ENCODE measurements at regions not wholly inside any gene's neighbourhood (a gene's known extent, or its start where the extent isn't known, plus 50 kb on each side); places are given as distances from the start of the nearest gene placed in this dataset.

DNA sequence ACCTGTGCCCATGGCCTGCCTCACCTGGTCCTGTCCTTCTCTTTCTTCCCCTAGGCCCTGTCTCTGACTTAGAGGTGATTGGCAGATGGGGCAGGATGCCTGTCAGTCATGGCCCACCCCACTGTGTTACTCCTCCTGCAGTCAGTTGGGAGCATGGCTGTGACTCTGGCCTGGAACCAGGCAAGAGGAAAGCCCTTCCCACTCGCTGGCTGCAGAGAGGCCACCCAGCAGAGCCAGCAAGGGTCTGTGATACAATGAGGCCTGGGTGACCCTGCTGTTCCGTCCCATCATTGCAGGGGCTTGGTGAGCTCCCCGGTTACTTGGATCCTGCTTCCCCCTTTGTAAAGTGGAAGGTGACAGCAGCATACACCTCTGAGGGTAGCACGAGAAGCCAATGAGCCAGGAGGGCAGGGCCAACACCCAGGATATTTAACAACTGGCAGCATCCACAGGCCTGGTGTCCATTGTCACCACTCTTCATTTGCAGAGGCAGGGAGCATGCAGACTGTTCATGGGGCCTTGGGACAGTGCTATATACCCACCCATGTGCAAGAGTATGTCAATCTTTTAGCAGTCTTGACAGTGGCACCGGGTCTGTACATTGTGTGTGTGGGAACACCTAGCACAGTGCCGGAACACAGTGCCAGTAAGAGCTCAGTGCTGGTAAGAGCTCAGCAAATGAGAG, 191.0 kb upstream of the C1orf174 start:
- no peak for DNase-seq

DNA sequence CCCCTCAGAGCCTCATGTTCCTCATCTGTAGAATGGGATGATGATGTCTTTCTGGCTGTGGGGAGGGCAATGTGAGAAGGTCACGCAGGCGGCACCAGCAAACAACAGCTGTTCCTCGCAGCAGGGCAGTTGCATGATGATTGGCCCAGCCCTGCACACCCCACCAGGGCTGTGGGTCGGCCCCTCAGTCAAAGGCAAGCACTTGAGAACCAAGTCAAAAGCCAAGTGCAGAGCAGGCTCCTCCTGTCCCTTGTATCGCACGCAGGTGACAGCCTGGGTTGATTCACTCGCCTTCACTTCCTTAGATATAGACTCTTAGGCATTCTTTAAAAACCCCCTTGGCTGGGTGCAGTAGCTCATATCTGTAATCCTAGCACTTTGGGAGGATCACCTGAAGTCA, 191.9 kb upstream of the C1orf174 start:
- no peak for DNase-seq

DNA sequence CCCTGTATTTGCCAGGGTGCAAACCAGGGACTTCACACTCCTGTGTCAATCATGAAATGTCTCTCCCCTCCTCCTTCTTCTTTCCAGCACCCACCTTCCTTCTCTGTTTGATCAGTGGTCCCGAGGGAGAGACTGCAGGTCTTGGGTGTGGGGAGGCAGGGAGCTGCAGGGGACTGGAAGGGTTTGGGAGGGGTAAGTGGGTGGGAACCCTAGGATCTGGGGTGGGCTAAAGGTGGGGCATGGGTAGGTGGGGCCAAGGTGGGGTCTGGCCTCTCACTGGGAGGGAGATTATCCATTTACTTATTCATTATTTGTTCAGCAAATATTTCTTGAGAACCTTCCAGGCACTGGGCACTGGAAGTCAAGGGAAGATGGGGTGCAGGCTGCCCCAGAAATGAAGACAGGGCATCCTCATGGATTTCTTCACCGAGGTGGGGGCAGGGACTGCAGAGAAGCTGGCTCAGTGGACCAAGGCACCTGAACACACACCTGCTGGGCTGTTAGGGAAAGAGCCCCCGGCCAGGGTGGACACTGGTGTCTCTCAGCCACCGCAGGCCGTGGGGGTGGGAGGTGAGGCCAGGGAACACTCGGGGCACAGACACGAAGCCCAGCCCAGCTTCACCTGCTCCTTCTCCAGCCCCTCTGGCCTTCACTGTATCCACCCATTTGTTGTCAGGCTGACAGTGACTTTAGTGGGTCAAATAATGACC, 193.9 kb upstream of the C1orf174 start:
- no peak for DNase-seq

DNA sequence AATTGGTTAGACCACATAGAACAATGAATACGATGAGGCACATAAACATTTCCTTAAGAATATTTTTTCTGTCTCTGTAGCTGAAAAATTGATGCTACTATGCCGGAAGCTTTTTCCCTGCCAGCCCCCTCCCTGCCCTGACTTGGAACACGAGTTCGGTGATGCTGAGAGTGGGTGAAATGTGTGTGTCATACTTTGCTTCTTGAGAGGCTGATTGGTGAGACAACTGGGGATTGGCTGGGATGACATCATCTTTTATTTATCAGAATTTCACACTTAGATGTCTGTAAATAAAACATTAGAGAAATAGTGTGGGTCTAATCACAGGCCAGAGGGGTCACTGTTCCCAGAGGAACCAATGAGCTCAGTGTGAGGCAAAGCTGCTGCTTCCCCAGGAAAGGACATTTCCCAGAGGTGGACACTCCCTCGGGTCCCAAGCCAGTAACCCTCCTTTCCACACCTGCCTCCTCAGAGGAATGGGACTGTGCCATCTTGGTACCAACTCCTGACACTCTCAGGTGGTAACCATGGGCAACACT, 195.4 kb upstream of the C1orf174 start:
- DNase-seq, result no peak

DNA sequence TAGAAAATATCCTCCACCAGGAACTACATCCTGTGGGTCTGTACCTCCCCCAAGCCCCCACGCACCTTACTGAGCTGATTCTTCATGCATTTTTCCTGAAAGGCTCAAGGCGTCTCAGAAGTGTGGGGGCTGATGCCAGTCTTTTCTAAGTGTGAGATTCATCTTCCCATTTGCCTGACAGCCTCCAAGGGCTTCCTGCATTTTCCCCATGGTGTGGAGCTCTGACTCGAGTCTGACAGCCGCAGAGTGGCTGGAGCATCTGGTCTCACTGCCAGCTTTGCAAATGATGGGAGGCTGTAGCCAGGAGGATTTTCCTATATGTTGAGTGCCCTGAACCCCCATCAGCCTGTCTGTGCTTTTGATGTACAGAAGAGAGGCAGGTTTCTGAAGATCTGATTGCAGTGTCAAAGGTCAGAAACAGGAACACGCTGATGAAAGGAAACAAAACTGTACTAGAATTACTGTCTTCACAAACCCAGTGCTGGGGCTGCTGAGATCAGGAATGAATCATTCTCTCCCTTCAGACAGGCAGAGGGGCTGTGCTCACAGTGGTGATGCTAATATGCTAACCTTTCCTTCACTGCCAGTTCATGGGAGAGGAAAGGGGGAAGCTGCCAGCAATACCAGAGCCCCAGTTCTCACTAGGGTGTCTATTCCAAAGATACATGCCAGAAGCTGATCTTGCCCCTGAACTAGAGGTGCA, 201.5 kb upstream of the C1orf174 start:
- no peak for DNase-seq

DNA sequence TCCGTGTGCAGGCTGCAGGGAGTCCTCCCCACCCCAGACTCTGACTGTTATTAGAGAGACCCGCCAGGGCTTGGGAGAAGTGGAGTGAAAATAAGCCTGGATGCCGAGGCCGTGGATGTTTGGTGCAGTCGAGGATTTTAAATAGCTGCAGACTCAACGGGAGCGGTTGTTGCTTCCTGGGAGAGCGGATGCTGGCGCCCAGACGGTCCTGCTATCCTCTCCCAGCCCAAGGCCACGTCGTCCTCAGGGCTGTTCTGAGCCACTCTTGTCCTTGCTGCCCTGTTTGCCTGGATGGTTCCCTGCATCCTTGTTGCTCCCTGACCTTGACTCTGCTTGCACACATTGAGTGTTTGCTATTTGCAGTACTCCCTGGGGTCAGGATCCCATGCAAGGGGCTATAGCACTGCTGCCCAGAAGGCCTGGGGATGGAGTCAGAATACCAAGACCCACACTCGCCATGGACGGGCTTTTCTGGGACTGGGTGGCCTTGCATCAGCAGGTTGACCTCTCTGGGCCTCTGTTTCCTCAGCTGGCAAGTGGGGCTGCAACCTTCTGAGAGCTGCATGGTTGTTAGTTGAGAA, 205.3 kb upstream of the C1orf174 start:
- no peak for DNase-seq

DNA sequence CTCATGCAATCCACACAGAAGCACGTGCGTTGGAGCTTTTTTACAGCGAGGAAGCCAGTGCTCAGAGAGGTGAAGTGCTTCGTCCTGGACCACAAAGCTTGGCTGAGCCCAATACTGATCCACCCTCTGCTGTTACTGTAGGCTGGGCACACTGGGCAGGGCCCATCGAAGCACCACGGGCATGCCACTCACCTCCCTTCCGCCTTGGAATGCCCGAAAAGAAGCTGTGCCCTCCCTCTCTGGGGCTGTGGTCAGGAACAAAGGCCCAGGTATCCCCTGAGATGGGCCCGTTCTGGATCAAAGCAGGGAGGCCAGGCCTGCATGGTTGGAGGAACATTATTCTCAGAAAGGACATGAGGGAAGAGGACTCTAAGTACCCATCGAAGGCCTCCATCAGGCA, 206.7 kb upstream of the C1orf174 start:
- DNase-seq, result no peak

DNA sequence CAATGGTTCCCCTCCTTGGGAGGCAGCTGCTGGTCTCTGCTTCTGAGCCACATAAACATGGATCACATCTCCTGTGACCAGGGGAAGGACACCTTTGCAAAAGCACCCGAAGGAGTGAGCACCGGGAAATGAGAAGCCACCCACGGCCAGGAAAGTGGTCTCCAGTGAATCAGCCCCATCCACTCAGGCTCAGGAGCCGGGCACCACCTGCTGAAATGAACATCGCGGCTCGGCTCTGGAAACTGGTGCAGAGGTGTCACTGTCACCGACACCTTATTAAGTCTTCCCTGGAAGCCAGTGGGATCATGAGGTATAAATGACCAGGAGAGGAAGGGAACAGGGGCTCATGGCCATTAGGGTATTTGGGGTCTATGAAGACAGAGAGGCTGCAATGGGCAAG, 207.2 kb upstream of the C1orf174 start:
- DNase-seq, result no peak

DNA sequence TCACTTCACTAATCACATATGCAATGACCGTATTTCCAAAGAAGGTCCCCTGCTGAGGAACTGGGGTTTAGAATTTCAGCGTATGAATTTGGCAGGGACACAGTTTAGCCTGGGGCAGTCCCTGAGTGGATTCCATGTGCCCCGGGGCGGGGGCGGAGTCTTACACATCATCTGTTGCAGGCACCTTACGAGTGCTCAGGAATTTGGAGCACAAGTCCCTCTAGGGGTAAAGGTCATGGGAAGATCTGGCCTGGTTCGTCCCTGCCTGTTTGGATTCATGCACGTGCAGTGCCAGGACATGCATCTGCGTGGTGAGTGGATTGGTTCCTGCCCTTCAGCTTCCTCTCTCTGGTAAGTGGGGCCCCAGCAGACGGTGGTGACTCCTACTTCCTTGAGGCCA, 208.3 kb upstream of the C1orf174 start:
- no peak for DNase-seq

DNA sequence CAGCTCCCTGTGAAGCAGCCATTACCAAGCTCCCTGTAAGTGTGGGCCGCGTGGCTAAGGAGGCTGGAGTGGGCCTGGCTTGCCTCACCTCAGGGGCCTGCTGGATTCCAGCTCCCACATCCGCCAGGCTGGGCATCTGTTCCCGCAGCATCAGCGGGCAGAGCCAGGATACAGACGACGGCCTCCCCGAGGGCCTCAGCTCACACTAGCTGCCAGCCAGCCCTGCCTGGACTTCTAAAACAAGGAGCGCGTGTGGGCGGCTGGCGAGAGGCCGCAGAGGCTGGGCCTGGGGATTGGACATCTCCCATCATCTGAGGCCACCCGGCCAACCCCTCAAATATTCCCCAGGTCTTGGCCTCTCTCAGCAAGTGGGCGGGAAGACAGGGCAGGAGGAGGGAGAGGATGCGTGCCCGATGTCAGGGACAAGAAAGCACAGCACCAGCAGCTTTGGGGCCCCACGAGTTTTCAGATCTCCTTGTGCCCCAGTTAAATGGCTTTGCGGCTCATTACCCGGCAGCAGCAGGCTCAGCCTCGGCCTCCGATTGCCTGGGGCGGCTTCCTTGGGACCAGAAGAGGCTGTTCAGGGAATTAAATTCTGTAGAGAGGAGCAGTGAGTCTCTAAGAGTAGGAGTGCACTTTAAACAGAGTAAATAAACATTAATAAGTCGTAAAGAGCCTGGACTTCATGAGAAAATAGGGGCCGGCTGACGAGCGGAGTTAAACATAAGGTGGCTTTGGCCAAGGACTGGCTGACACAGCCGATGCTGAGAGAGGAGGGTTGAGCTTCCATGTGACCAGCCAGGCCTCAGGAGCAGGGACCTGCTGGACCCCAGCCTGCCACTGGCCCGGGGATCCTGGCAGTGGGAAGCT, 208.9 kb upstream of the C1orf174 start:
- no peak for DNase-seq

DNA sequence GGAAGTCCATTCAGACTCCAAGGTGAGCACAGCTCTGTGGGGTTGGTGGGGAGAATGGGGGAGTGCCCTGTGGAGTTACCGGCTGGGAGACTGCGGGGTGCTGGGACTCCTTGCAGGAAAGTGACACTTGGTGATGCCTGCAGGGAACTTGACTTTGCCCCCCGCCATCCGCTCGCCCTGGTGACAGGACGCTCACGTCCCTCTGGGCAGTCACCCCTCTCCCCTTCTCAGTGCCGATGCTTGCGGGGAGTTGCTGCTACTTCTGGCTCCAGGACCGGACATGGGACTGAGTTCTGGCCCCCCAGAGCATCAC, 209.5 kb upstream of the C1orf174 start:
- no peak for DNase-seq

DNA sequence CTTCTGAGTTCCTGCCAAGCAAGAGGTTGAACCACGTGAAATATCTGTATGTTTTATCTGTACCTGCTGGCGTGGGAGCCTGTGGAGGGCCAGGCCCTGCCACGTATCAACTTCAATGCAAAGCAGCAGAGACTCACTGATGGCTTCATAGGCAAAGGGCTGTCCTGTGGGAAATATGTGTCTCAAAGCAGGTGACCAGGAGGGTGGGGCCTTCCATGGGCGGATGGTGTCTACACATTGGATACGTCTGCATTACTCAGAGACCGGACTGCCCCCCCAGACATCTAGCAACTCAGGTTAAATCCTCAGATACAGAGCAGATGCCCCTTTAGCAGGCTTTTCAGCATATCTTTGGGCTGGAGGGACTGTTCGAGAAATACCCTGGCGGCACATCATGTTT, 210.8 kb upstream of the C1orf174 start:
- DNase-seq, result no peak

DNA sequence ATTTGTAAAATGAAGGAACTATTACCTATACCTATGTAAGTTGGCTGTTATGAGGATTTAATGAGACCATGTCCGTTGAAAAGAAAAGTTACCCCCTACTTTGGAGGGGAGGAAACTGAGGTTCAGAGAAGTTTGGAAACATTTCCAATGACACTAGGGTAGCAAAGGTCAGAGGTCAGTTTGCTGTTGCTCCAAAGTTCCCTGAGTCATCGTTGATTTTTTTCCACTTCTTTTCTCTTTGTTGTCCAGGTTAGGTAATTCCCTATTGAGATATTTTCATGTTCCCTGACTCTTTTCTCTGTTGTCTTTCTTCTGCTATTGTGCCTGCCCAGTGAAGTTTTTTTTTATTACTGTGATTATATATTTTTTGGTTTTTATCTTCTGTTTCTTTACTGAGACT, 213.8 kb upstream of the C1orf174 start:
- DNase-seq, result no peak

DNA sequence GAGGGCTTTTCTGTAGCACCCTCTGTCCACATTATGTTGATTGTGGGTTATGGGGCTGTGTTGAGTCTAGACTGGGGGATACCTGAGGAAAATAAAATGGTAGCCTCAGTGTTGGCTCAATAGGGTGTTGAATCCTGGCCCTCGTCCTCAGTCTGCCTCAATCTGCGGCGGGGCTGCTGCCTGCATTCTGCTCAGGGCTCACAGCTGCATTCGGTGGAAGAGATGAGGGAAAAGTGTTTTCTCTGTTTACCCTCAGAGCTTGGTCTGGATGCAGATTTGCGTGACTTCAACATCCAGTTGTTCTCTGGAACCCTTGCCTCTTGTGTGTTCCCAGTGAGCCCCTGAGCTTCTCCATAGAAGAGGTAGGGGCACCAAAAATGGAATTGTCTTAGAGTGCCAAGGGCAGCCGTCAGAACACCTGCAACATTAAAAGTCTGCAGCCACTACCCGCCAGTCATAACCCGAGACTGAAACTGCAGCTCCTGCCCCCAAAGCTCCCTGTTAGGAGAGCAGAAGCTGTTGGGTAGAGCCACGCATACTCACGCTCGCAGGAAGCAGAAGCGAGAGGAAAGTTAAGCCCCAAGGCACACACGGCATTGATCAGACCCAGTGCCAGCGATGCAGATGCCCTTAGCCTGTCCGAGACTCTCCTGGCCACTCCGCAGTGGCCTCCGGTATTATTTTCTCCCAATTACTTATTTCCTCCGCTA, 215.3 kb upstream of the C1orf174 start:
- no peak for DNase-seq

DNA sequence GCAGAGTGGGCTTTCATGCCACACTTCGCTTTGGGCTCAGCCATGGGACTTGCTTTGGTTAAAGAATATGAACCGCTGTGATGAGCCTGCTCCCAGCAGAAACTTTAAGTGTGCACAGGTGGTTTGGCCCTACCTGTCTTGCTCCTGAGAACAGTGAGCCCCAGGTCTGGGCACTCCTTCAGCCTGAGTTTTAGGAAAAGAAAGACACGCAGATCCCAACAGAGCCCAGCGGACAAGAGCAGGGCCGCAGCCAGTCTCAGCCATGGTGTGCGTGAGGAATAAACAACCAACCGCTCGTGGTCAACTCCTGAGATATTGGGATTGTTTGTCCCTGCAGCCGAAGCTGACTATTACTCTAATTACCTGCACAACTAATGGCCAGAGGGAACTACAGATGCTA, 217.1 kb upstream of the C1orf174 start:
- DNase-seq, result no peak

DNA sequence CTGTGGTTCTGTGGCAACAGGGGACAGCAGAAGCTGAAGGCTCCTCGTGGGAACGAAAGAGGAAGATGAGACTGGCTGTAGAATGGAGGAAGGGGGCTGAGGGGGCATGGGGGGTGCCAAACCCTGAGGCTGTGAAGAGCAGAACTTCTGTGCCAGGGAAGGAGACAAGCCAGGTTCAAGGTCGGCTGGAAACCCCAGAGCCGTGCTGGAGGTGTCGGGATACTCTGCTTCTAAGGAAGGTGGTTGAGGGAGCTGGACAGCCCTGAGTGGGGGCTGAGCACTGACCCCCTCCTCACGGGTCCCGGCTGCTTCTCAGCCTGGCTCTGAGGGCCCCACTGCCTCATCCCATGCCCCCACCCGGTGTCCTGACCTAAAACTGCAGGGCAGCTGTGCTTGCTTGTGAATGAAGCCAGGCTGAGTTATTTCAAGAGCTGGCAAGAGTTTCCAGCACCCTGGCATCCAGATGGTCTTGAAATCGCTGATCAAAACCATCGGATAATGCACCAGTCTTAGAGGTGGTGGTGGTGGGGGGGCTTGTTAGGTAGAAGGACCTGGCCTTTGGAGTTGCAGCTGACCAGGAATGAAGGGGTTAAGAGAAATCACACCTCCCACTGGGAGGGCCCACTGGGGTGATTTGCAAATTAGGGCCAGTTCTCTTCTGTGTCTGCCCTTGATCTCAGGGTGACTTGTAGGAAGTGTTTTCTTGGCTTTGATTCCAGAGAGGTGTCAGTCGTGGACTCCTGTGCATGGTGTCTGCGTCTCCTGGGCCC, 218.9 kb upstream of the C1orf174 start:
- no peak for DNase-seq

DNA sequence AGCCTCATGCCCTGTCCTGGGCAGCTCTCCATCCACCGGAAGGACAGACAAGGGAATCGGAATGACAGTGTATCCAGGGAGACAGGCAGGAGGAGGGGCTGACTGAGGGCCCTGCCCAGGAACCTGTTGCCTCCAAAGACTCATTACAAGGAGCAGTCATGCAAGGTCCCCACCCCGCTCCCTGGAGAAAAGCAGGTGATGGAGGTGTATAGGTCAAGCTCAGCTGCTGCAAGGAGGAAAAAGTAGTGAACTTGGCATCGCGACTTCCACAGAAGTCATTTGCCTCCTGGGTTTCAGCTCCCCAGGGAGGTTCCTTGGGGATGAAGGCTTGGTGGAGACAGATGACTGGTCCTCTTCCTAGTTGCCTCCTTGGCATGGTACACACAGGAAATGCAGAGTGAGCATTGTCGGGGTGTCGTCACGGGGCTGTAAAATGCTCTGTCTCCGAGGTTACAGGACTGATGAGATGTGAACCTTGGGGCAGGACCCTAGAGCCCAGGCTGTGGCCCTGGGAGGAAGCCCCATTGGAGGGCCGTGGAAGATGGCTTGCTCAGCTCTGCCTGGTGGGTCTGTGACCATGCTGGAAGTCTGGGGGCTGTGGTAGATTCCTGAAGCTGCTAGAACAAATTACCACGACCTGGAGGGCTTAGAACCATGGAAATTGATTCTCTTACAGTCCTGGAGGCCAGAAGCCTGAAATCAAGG, 219.6 kb upstream of the C1orf174 start:
- no peak for DNase-seq

DNA sequence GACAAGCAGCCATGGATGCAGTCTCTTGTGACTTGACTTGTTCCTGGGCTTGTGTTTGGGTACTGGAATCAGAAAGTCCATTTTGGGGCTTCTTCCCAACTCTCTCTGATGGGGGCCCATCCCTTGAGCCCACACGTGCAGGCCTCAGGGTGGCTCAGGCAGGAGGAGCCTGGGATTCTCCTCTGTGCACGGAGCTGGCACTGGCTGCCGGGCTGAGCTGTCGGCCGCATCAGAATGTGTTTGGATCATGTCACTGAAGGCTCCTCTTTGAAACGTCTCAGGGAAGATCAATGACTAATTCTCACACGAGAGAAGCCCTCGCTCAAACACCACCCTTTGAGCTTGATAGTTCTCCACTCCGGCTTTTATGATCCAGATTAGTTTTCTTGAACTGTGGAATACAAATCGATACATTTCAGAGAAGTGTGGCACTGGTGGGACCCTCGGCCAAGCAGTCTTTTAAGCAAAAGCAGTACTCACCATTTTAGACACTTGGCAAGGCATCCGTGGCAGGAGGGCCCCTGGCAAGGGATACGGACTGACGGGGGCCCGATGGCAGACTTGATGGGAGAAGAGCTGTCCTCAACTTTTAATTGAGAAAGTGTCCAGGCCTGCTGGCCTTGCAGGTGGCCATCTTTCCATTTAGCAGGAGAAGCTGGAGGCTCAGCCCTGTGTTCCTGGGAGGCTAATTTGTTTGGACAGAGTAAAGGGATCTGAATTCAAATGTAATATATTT, 220.7 kb upstream of the C1orf174 start:
- no peak for DNase-seq

DNA sequence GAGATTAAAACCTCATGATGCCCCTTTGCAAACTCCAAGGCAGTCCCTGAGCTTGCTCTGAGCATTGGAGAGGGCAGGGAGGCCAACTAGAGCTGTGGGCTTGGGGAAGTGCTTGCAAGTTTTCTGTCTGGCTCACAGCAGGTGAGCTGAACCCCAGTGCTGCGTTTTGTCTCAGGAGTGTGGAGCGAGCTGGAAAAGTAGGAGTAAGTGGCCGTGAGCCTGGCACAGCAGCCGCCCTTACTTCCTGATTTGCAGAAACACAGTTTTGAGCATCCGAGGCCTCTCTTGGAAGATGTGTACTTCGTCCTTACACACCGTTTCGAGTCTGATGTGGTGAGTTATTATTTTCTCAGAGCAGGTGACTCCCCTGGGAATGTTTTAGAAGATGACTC, 221.2 kb upstream of the C1orf174 start:
- no peak for DNase-seq
